GM19351 (cell line): ENCODE measurements at regions not wholly inside any gene's neighbourhood (a gene's known extent, or its start where the extent isn't known, plus 50 kb on each side); places are given as distances from the start of the nearest gene placed in this dataset.
"Not testable (repeated sequence)": the region's sequence is repeated elsewhere in the genome, so short reads cannot be mapped to it uniquely, and the experiment has no call there.

ENCODE experiments used
- ATAC-seq: cut with Tn5 transposase; IDR thresholded peaks from one replicate; pipeline ENCODE4 v1.9.1; 2021; ENCODE audit warnings: mild to moderate bottlenecking, moderate library complexity; ENCODE audit not compliant: unreplicated experiment

GRCh38 chr7:4319280-4319679 is 362.8 kb upstream of the FOXK1 start:
- no peak for ATAC-seq

- no peak for ATAC-seq
Observed at GRCh38 chr7:4325732-4326131, 356.4 kb upstream of the FOXK1 start.

- ATAC-seq, result no peak
Observed at GRCh38 chr7:4331711-4332110, 350.4 kb upstream of the FOXK1 start.

- no peak for ATAC-seq
Observed at GRCh38 chr7:4338556-4338955, 343.5 kb upstream of the FOXK1 start.

- no peak for ATAC-seq
Observed at GRCh38 chr7:4343272-4344247, 338.5 kb upstream of the FOXK1 start.

- ATAC-seq, result no peak
Observed at GRCh38 chr7:4345004-4345403, 337.1 kb upstream of the FOXK1 start.

- ATAC-seq, result no peak
Observed at GRCh38 chr7:4352069-4352468, 330.0 kb upstream of the FOXK1 start.

- ATAC-seq, result no peak
Observed at GRCh38 chr7:4361774-4362173, 320.3 kb upstream of the FOXK1 start.

- no peak for ATAC-seq
Observed at GRCh38 chr7:4383584-4383983, 298.5 kb upstream of the FOXK1 start.

- no peak for ATAC-seq
Observed at GRCh38 chr7:4386190-4386589, 295.9 kb upstream of the FOXK1 start.

GRCh38 chr7:4391103-4391502 is 291.0 kb upstream of the FOXK1 start:
- ATAC-seq, result not testable (repeated sequence)

GRCh38 chr7:4394736-4395135 is 287.4 kb upstream of the FOXK1 start:
- ATAC-seq, result no peak

- no peak for ATAC-seq
Observed at GRCh38 chr7:4399121-4399520, 283.0 kb upstream of the FOXK1 start.

- ATAC-seq, result no peak
Observed at GRCh38 chr7:4399596-4399995, 282.5 kb upstream of the FOXK1 start.

- no peak for ATAC-seq
Observed at GRCh38 chr7:4406288-4407058, 275.6 kb upstream of the FOXK1 start.

GRCh38 chr7:4409946-4410345 is 272.1 kb upstream of the FOXK1 start:
- no peak for ATAC-seq

- no peak for ATAC-seq
Observed at GRCh38 chr7:4416396-4417056, 265.6 kb upstream of the FOXK1 start.

- ATAC-seq, result no peak
Observed at GRCh38 chr7:4428526-4428925, 253.6 kb upstream of the FOXK1 start.

GRCh38 chr7:4430227-4430626 is 251.9 kb upstream of the FOXK1 start:
- no peak for ATAC-seq

GRCh38 chr7:4434306-4434705 is 247.8 kb upstream of the FOXK1 start:
- no peak for ATAC-seq

- no peak for ATAC-seq
Observed at GRCh38 chr7:4436361-4436895, 245.7 kb upstream of the FOXK1 start.
